Stimulated activated CD4-positive, alpha-beta T cell treated with anti-CD3 and anti-CD28 coated beads, Interleukin-4, amount 100 ng/mL, for 48 hours (primary cell): ENCODE measurements at regions not wholly inside any gene's neighbourhood (a gene's known extent, or its start where the extent isn't known, plus 50 kb on each side); places are given as distances from the start of the nearest gene placed in this dataset.

Experiments
- DNase-seq, 2 donors: peaks; one replicate each; pipeline ENCODE4 v3.0.0-alpha.2; 2020; ENCODE audit warnings: low read depth in 2 of 2

- DNase-seq: no peak
These were observed 1013.3 kb upstream of the SEMA6D start for GRCh38 chr15:46703871-46704637.

- no peak for DNase-seq
These were observed 1009.9 kb upstream of the SEMA6D start for GRCh38 chr15:46707452-46707851.

GRCh38 chr15:46708226-46708625 lies 1009.1 kb upstream of the SEMA6D start:
- DNase-seq: no peak

- DNase-seq: no peak
These were observed 1007.7 kb upstream of the SEMA6D start for GRCh38 chr15:46709460-46710083.

- no peak for DNase-seq
These were observed 1006.8 kb upstream of the SEMA6D start for GRCh38 chr15:46710401-46710960.

GRCh38 chr15:46713045-46713444 lies 1004.3 kb upstream of the SEMA6D start:
- no peak for DNase-seq

- DNase-seq: no peak
These were observed 1002.4 kb upstream of the SEMA6D start for GRCh38 chr15:46714950-46715349.

GRCh38 chr15:46723308-46723707 lies 994.0 kb upstream of the SEMA6D start:
- no peak for DNase-seq

- no peak for DNase-seq
These were observed 985.2 kb upstream of the SEMA6D start for GRCh38 chr15:46732060-46732459.

GRCh38 chr15:46735115-46735514 lies 982.2 kb upstream of the SEMA6D start:
- DNase-seq: no peak

GRCh38 chr15:46751303-46751702 lies 966.0 kb upstream of the SEMA6D start:
- DNase-seq: no peak

- DNase-seq: no peak
These were observed 963.4 kb upstream of the SEMA6D start for GRCh38 chr15:46753946-46754345.

- DNase-seq: no peak
These were observed 954.2 kb upstream of the SEMA6D start for GRCh38 chr15:46763091-46763490.

GRCh38 chr15:46764851-46765250 lies 952.5 kb upstream of the SEMA6D start:
- no peak for DNase-seq

- DNase-seq: no peak
These were observed 951.3 kb upstream of the SEMA6D start for GRCh38 chr15:46766021-46766420.

- DNase-seq: no peak
These were observed 949.0 kb upstream of the SEMA6D start for GRCh38 chr15:46768287-46768686.

- no peak for DNase-seq
These were observed 944.3 kb upstream of the SEMA6D start for GRCh38 chr15:46773016-46773415.

GRCh38 chr15:46778876-46779275 lies 938.4 kb upstream of the SEMA6D start:
- DNase-seq: no peak

GRCh38 chr15:46786590-46787285 lies 930.6 kb upstream of the SEMA6D start:
- no peak for DNase-seq

- DNase-seq: no peak
These were observed 921.6 kb upstream of the SEMA6D start for GRCh38 chr15:46795685-46796084.

- DNase-seq: no peak
These were observed 908.5 kb upstream of the SEMA6D start for GRCh38 chr15:46808834-46809233.

- no peak for DNase-seq
These were observed 902.1 kb upstream of the SEMA6D start for GRCh38 chr15:46815240-46815639.

GRCh38 chr15:46815765-46816164 lies 901.5 kb upstream of the SEMA6D start:
- no peak for DNase-seq
